ENCODE measurements at regions not wholly inside any gene's neighbourhood (a gene's known extent, or its start where the extent isn't known, plus 50 kb on each side); places are given as distances from the start of the nearest gene placed in this dataset.
A peak's percentile ranks its signal among the peaks of the same experiment; 100 is the strongest.

- 81 to 84% methylated on average over 15 of the region's 15 CpGs for WGBS, 2 donors
- H3K4me1 ChIP-seq = no peaks in the 10 kb centered on the region
- DNase-seq (ENCODE audit: low spot score in 2 of 2) = no peak
- TF ChIP-seq CTCF (IDR thresholded peaks at IDR 0.05) (no peak), EP300 (IDR thresholded peaks at IDR 0.05) (no peak), POLR2A (IDR thresholded peaks at IDR 0.05) (no peak)
- no peak overlapping the region for H3K4me3 ChIP-seq
- peaks cover 0 to 49% (median 3%) of the 10 kb centered on the region in 3 donors for H3K36me3 ChIP-seq
- H3K27me3 ChIP-seq = no peaks in the 10 kb centered on the region
- no peaks in the 10 kb centered on the region for H3K9me3 ChIP-seq
- no peak overlapping the region for H3K27ac ChIP-seq
These were observed 51.1 kb downstream of the DOP1B start for GRCh38 chr21:36207577-36208320.

- WGBS, 2 donors = 92 to 94% methylated on average over 27 of the region's 27 CpGs
- Histone ChIP-seq H3K9me3 (no peaks in the 10 kb centered on the region), H3K36me3 (peaks cover 0 to 54% (median 3%) of the 10 kb centered on the region in 3 donors), H3K4me3 (no peak overlapping the region), H3K4me1 (no peaks in the 10 kb centered on the region), H3K27me3 (no peaks in the 10 kb centered on the region), H3K27ac (no peak overlapping the region)
- DNase-seq (ENCODE audit: low spot score in 2 of 2) = no peak
- TF ChIP-seq CTCF (IDR thresholded peaks at IDR 0.05) (no peak), EP300 (IDR thresholded peaks at IDR 0.05) (no peak), POLR2A (IDR thresholded peaks at IDR 0.05) (no peak)
These were observed 51.8 kb downstream of the DOP1B start for GRCh38 chr21:36208326-36209013.

- peaks cover 0 to 64% (median 5%) of the 10 kb centered on the region in 3 donors for H3K36me3 ChIP-seq
- H3K27ac ChIP-seq = no peak overlapping the region
- TF ChIP-seq EP300 (IDR thresholded peaks at IDR 0.05) (no peak), POLR2A (IDR thresholded peaks at IDR 0.05) (no peak), CTCF (IDR thresholded peaks at IDR 0.05) (peak; percentile 15 to 48 (median 27))
- no peaks in the 10 kb centered on the region for H3K27me3 ChIP-seq
- H3K4me3 ChIP-seq = no peak overlapping the region
- no peaks in the 10 kb centered on the region for H3K4me1 ChIP-seq
- H3K9me3 ChIP-seq = no peaks in the 10 kb centered on the region
- peak in 1 of 2 donors; percentile 54 for DNase-seq (ENCODE audit: low spot score in 2 of 2)
- 84 to 85% methylated on average over 11 of the region's 11 CpGs for WGBS, 2 donors
These were observed 53.1 kb downstream of the DOP1B start for GRCh38 chr21:36209626-36210171.

- TF ChIP-seq POLR2A (IDR thresholded peaks at IDR 0.05) = no peak
- no peak for TF ChIP-seq CTCF (IDR thresholded peaks at IDR 0.05)
- no peak for TF ChIP-seq EP300 (IDR thresholded peaks at IDR 0.05)
- H3K36me3 ChIP-seq = peaks cover 0 to 74% (median 12%) of the 10 kb centered on the region in 3 donors
- no peak for DNase-seq (ENCODE audit: low spot score in 2 of 2)
- 82% methylated on average over 21 of the region's 21 CpGs for WGBS, 2 donors
- H3K27ac ChIP-seq = no peak overlapping the region
- no peaks in the 10 kb centered on the region for H3K4me1 ChIP-seq
- H3K4me3 ChIP-seq = no peak overlapping the region
- H3K27me3 ChIP-seq = no peaks in the 10 kb centered on the region
- H3K9me3 ChIP-seq = no peaks in the 10 kb centered on the region
These were observed 54.4 kb downstream of the DOP1B start for GRCh38 chr21:36210779-36211659.

Data from tibial nerve (tissue), 4 donors.